A549 (cell line): ENCODE measurements at regions not wholly inside any gene's neighbourhood (a gene's known extent, or its start where the extent isn't known, plus 50 kb on each side); places are given as distances from the start of the nearest gene placed in this dataset.

ENCODE experiments used
- EP300 ChIP-seq, 2 experiments: fragments of >200 bp; sonication (Bioruptor Twin); formaldehyde crosslinking; IDR thresholded peaks; 2 replicates in 1 of 2; 3 replicates in 1 of 2; pipeline ENCODE4 v1.6.1; 2016 to 2017
- MAFK ChIP-seq: fragments of 450-650 bp; IDR thresholded peaks from 2 replicates; pipeline ENCODE4 v1.6.1; 2014; ENCODE audit not compliant: partially characterized antibody
- POLR2A ChIP-seq: IDR thresholded peaks from 2 replicates; pipeline ENCODE4 v1.6.1; 2012; ENCODE audit warnings: mild to moderate bottlenecking, low read length
- RFX5 ChIP-seq: fragments of 450-650 bp; IDR thresholded peaks from 2 replicates; pipeline ENCODE4 v1.7.1; 2014; ENCODE audit warnings: antibody characterized with exemption, mild to moderate bottlenecking, moderate library complexity
- TF ChIP-seq, protein P1 (sequence below): fragments of >200 bp; sonication (Bioruptor Twin); formaldehyde crosslinking; IDR thresholded peaks from 3 replicates; pipeline ENCODE4 v1.5.1; 2016
- TF ChIP-seq, protein P2 (sequence below): IDR thresholded peaks from 2 replicates; pipeline ENCODE4 v1.6.1; 2012
- TF ChIP-seq, protein P3 (sequence below): fragments of 450-650 bp; IDR thresholded peaks from 2 replicates; pipeline ENCODE4 v1.6.1; 2014; ENCODE audit warnings: antibody characterized with exemption
- TF ChIP-seq, protein P4 (sequence below): fragments of 250-450 bp; sonication (Bioruptor Pico); IDR thresholded peaks from 2 replicates; pipeline ENCODE4 v1.5.0; 2021; ENCODE audit warnings: mild to moderate bottlenecking, moderate library complexity, borderline replicate concordance

DNA sequence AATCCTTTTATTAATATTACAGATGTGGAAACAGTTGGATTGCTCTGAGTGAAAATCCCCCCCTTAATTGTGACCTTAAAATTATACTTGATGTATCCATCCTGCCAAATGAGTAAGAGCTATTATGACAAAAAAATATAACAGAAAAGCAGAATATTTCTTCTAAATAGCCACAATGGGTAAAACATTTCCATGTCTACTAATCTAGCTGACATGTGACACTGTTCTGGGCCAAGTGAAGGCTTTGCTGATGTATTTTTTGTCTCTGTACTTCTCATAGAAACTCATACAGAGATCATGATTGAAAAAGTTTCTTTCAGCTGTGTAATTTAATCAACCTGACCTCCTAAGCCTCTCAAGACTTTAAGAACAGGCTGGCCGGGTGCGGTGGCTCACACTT is 569.1 kb upstream of the ZFP42 start:
- no peak for TF ChIP-seq POLR2A
- TF ChIP-seq, protein P1, sequence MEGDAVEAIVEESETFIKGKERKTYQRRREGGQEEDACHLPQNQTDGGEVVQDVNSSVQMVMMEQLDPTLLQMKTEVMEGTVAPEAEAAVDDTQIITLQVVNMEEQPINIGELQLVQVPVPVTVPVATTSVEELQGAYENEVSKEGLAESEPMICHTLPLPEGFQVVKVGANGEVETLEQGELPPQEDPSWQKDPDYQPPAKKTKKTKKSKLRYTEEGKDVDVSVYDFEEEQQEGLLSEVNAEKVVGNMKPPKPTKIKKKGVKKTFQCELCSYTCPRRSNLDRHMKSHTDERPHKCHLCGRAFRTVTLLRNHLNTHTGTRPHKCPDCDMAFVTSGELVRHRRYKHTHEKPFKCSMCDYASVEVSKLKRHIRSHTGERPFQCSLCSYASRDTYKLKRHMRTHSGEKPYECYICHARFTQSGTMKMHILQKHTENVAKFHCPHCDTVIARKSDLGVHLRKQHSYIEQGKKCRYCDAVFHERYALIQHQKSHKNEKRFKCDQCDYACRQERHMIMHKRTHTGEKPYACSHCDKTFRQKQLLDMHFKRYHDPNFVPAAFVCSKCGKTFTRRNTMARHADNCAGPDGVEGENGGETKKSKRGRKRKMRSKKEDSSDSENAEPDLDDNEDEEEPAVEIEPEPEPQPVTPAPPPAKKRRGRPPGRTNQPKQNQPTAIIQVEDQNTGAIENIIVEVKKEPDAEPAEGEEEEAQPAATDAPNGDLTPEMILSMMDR, result no peak
- no peak for TF ChIP-seq RFX5
- TF ChIP-seq, protein P2, sequence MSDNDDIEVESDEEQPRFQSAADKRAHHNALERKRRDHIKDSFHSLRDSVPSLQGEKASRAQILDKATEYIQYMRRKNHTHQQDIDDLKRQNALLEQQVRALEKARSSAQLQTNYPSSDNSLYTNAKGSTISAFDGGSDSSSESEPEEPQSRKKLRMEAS, result no peak
- no peak for TF ChIP-seq EP300 (IDR thresholded peaks at IDR 0.05)
- TF ChIP-seq, protein P3, sequence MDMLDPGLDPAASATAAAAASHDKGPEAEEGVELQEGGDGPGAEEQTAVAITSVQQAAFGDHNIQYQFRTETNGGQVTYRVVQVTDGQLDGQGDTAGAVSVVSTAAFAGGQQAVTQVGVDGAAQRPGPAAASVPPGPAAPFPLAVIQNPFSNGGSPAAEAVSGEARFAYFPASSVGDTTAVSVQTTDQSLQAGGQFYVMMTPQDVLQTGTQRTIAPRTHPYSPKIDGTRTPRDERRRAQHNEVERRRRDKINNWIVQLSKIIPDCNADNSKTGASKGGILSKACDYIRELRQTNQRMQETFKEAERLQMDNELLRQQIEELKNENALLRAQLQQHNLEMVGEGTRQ, result no peak
- no peak for TF ChIP-seq MAFK
- TF ChIP-seq, protein P4, sequence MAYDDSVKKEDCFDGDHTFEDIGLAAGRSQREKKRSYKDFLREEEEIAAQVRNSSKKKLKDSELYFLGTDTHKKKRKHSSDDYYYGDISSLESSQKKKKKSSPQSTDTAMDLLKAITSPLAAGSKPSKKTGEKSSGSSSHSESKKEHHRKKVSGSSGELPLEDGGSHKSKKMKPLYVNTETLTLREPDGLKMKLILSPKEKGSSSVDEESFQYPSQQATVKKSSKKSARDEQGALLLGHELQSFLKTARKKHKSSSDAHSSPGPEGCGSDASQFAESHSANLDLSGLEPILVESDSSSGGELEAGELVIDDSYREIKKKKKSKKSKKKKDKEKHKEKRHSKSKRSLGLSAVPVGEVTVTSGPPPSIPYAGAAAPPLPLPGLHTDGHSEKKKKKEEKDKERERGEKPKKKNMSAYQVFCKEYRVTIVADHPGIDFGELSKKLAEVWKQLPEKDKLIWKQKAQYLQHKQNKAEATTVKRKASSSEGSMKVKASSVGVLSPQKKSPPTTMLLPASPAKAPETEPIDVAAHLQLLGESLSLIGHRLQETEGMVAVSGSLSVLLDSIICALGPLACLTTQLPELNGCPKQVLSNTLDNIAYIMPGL (CRISPR knock-in tag), result no peak
